ENCODE measurements at regions not wholly inside any gene's neighbourhood (a gene's known extent, or its start where the extent isn't known, plus 50 kb on each side); places are given as distances from the start of the nearest gene placed in this dataset.
A peak's percentile ranks its signal among the peaks of the same experiment; 100 is the strongest.

DNA sequence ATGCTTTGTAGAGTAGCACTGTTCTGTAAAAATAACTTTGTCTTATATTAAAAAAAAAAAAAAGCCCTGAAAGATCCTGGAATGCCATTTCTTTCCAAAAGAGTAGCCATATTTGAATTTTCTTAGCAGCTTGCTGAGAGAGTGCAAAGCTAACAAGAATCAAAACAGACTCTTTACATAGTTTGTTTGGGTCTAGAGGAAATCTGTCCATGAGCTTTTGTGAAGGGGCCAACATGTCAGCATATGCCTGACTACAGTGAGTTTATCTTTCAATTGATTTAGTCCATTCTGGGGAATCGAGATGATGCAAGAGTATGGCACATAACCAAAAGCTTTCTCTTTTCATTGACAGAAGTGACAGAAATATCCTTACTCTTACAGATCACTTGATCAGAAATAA lies 777.7 kb upstream of the ACVR2A start:
- H3K4me1 Mint-ChIP-seq, result no peaks in the 10 kb centered on the region
- no peak overlapping the region for H3K4me3 Mint-ChIP-seq
- H3K9me3 Mint-ChIP-seq, result peaks cover 3% of the 10 kb centered on the region
- no peaks in the 10 kb centered on the region for H3K36me3 Mint-ChIP-seq (ENCODE audit: low read depth)
- TF ChIP-seq, protein P1, sequence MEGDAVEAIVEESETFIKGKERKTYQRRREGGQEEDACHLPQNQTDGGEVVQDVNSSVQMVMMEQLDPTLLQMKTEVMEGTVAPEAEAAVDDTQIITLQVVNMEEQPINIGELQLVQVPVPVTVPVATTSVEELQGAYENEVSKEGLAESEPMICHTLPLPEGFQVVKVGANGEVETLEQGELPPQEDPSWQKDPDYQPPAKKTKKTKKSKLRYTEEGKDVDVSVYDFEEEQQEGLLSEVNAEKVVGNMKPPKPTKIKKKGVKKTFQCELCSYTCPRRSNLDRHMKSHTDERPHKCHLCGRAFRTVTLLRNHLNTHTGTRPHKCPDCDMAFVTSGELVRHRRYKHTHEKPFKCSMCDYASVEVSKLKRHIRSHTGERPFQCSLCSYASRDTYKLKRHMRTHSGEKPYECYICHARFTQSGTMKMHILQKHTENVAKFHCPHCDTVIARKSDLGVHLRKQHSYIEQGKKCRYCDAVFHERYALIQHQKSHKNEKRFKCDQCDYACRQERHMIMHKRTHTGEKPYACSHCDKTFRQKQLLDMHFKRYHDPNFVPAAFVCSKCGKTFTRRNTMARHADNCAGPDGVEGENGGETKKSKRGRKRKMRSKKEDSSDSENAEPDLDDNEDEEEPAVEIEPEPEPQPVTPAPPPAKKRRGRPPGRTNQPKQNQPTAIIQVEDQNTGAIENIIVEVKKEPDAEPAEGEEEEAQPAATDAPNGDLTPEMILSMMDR (IDR thresholded peaks at IDR 0.05; ENCODE audit: unreplicated experiment in 3 of 3), result no peak
- no peak overlapping the region for H3K27ac Mint-ChIP-seq
- H3K27me3 Mint-ChIP-seq (ENCODE audit: low read depth), result no peaks in the 10 kb centered on the region

DNA sequence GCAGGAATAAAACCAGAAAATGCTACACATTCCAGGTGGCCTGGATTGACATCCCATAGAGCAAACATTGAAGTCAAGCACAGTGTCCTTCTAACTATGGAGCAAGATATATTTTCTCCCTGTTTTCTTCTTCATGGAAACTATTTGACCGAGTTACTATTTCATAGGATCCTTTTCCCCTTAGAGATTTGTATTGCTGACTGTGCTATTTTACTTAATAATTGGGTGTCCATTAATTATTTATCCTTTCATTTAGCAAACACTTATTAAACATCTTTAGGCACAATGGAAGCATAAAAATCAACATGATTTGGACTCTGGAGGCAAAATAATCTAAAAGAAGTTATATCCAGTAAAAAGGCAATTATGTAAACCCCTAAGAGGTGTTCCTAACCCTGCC lies 782.8 kb upstream of the ACVR2A start:
- peaks cover 3% of the 10 kb centered on the region for H3K9me3 Mint-ChIP-seq
- H3K4me1 Mint-ChIP-seq, result no peaks in the 10 kb centered on the region

DNA sequence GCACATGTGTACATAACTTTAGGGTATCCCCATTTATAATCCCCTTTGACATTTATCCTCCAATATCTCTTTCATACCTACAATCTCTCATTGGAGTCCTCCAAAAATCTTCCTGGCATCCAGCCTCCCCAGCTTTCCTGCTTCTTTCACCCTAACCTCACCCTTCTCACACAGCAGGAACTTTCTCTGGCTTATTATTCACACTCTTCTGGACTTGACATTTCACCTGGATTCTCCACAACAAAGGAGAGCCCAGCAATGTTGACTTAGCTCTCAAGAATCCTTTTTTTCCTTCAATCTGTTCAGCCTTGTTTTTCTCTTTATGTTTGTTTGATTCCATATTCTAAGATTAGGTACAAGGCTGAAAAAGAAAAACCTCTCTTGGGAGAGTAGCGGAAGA lies 783.6 kb upstream of the ACVR2A start:
- Mint-ChIP-seq H3K27me3 (ENCODE audit: low read depth) (no peaks in the 10 kb centered on the region), H3K4me1 (no peaks in the 10 kb centered on the region), H3K27ac (no peak overlapping the region), H3K9me3 (peaks cover 3% of the 10 kb centered on the region), H3K4me3 (no peak overlapping the region), H3K36me3 (ENCODE audit: low read depth) (no peaks in the 10 kb centered on the region)
- TF ChIP-seq, protein P1 (IDR thresholded peaks at IDR 0.05; ENCODE audit: unreplicated experiment in 3 of 3), result no peak

More for the DNA sequence above, 782.8 kb upstream of the ACVR2A start:
- Mint-ChIP-seq H3K27me3 (ENCODE audit: low read depth) (no peaks in the 10 kb centered on the region), H3K4me3 (no peak overlapping the region), H3K27ac (no peak overlapping the region), H3K36me3 (ENCODE audit: low read depth) (no peaks in the 10 kb centered on the region)
- TF ChIP-seq, protein P1 (IDR thresholded peaks at IDR 0.05; ENCODE audit: unreplicated experiment in 3 of 3), result no peak

DNA sequence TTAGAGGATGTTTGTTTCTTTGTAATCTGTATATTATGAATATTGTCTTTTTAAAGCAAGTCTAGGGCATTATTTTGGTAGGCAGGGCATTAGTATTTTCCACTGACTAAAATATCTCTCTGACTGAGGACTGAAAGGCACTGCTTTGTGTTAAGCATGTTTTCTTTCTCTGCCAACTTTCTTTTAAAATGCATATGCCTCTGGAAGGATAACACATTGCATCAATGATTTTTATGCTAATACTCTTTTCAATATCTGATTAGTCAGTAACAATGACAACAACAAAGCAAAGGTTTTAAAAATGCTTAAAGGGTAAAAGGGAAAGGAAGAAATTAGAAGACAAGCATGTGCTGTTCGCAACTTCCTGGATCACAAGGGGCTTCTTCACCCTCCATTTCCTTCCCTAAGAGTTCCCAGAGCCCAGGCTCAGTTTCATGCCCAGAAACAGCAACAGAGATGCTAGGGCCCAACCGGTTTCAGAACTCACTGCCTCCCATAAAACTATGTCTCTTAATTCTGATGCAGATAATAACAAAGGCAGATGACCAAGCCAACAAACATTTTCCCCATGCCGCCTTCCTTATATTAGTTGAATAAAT lies 786.8 kb upstream of the ACVR2A start:
- H3K4me3 Mint-ChIP-seq, result no peak overlapping the region
- no peak overlapping the region for H3K27ac Mint-ChIP-seq
- TF ChIP-seq, protein P1 (IDR thresholded peaks at IDR 0.05; ENCODE audit: unreplicated experiment in 3 of 3), result no peak
- H3K27me3 Mint-ChIP-seq (ENCODE audit: low read depth), result no peaks in the 10 kb centered on the region
- H3K36me3 Mint-ChIP-seq (ENCODE audit: low read depth), result no peaks in the 10 kb centered on the region
- H3K4me1 Mint-ChIP-seq, result no peaks in the 10 kb centered on the region
- no peaks in the 10 kb centered on the region for H3K9me3 Mint-ChIP-seq

DNA sequence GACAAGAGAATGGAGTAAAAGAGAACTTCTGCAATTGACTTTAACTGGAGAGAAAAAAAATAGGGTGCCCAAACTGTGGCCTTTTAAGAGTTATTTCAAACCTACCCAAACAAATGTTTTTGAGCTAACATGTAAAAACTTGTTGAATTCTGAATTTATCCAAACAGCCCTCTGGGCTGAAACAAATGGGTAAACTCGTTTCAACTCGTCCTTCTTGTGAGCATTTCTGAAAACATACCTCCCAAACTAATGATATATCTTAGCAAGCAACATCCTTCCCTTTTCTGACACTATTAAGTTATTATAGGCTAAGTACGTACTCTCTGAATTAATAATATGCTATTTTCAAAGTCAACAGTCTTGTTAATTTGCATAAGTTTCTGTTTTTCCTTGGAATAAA lies 793.0 kb upstream of the ACVR2A start:
- peak overlapping the region in 2 of 3 experiments; percentile 51 to 74 for H3K27ac Mint-ChIP-seq
- no peaks in the 10 kb centered on the region for H3K36me3 Mint-ChIP-seq (ENCODE audit: low read depth)
- H3K4me3 Mint-ChIP-seq, result no peak overlapping the region
- peaks cover 15% of the 10 kb centered on the region for H3K4me1 Mint-ChIP-seq
- TF ChIP-seq, protein P1 (IDR thresholded peaks at IDR 0.05; ENCODE audit: unreplicated experiment in 3 of 3), result no peak
- H3K27me3 Mint-ChIP-seq (ENCODE audit: low read depth), result no peaks in the 10 kb centered on the region
- H3K9me3 Mint-ChIP-seq, result no peaks in the 10 kb centered on the region

DNA sequence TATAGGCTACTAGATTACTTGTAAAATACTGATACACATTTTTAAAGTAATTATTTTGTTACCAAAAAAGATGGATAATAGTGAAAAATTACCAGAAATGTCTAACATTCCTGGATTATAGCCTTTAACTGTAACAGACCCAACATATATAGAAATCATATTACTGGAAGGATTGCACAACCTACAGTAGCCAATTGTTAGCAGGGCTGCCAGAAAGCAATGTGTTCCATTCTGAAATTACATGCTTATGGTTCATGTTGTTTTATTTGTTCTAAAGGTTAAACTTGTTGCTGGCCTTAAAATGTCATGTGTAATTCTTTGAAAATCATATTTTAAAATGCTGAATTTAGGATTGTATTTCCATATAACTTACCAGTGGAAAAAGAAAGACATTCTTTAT lies 793.6 kb upstream of the ACVR2A start:
- Mint-ChIP-seq H3K36me3 (ENCODE audit: low read depth) (no peaks in the 10 kb centered on the region), H3K4me3 (no peak overlapping the region), H3K4me1 (peaks cover 19% of the 10 kb centered on the region), H3K9me3 (no peaks in the 10 kb centered on the region), H3K27ac (peak overlapping the region in 2 of 3 experiments; percentile 51 to 74), H3K27me3 (ENCODE audit: low read depth) (peaks cover 5% of the 10 kb centered on the region)
- TF ChIP-seq, protein P1 (IDR thresholded peaks at IDR 0.05; ENCODE audit: unreplicated experiment in 3 of 3), result no peak
